ENCODE measurements at regions not wholly inside any gene's neighbourhood (a gene's known extent, or its start where the extent isn't known, plus 50 kb on each side); places are given as distances from the start of the nearest gene placed in this dataset.

GRCh38 chr5:143761663-143762062, 50.3 kb upstream of the HMHB1 start:
- DNase-seq (ENCODE audit: missing footprints) (no peak), ATAC-seq (no peak)
- intact Hi-C loops (cut with DNase I), result no loop called here

DNA sequence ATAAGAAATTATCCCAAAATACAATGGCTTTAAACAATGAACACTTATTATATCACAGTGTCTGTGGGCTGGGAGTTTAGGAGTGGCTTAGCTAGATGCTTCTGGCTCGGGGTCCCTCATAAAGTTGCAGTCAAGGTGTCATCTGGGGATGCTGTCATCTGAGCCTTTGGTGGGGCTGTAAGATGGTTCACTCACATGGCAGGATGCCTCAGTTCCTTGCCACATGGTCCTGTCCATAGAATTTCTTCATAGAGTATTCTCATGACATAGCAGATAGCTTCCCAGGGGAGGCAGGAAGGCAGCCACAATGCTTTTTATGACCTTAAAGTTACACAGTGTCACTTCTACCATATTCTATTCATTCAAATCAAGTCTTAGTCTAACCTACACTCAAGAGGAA, 51.2 kb upstream of the HMHB1 start:
- ATAC-seq, result no peak
- intact Hi-C loops (cut with DNase I), result no loop called here
- no peak for DNase-seq (ENCODE audit: missing footprints)

GRCh38 chr5:143760131-143760505, 51.8 kb upstream of the HMHB1 start:
- no peak for DNase-seq (ENCODE audit: missing footprints)
- intact Hi-C loops (cut with DNase I), result no loop called here
- no peak for ATAC-seq

- intact Hi-C loops (cut with DNase I), result no loop called here
- DNase-seq (ENCODE audit: missing footprints), result no peak
Observed at GRCh38 chr5:143759396-143760130, 52.4 kb upstream of the HMHB1 start.

GRCh38 chr5:143758750-143759149, 53.2 kb upstream of the HMHB1 start:
- ATAC-seq, result peak; percentile 77
- no peak for DNase-seq (ENCODE audit: missing footprints)
- intact Hi-C loops (cut with DNase I), result no loop called here

More at GRCh38 chr5:143759396-143760130, 52.4 kb upstream of the HMHB1 start:
- no peak for ATAC-seq

- ATAC-seq, result peak; percentile 36
- no peak for DNase-seq (ENCODE audit: missing footprints)
- intact Hi-C loops (cut with DNase I), result no loop called here
Observed at GRCh38 chr5:143758015-143758414, 53.9 kb upstream of the HMHB1 start.

GRCh38 chr5:143757116-143757515, 54.8 kb upstream of the HMHB1 start:
- no peak for DNase-seq (ENCODE audit: missing footprints)
- intact Hi-C loops (cut with DNase I), result no loop called here
- peak; percentile 35 for ATAC-seq

- intact Hi-C loops (cut with DNase I), result no loop called here
- DNase-seq (ENCODE audit: missing footprints), result no peak
- ATAC-seq, result no peak
Observed at GRCh38 chr5:143755966-143756365, 56.0 kb upstream of the HMHB1 start.

DNA sequence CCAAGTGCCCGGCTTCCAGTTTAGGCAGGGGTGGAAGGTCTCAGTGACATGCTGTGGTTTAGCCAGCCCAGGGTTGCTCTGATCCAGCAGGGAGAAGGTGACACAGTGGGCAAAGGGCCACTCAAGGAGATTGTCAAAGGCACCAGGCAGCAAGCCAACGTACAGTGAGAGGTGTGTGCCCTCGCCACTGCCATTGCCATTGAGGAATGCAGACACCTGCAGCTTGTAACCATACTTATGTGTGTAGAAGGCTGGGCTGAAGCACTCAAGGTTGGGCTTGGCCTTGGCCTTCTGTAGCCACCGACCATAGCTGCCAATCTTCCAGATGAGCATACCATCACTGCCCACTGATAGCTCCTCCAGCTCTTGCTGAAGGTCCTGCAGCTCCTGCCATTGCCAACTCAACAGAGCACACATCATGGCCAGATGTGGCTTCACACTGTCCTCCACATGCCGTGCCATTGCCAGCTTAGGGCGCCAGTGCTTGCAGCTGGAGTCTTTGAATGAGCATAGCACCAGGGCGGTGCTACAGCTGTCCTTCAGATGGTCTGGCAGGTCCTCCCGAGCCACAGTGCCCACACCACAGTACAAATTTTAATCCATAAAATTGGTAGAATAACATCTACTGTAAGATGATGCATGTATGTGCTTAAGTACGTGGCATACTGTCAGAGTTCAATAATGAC, 59.7 kb upstream of the HMHB1 start:
- intact Hi-C loops (cut with DNase I), result no loop called here
- DNase-seq (ENCODE audit: missing footprints), result no peak
- peak; percentile 28 for ATAC-seq

GRCh38 chr5:143751342-143751741, 60.6 kb upstream of the HMHB1 start:
- no peak for DNase-seq (ENCODE audit: missing footprints)
- ATAC-seq, result no peak
- intact Hi-C loops (cut with DNase I), result no loop called here

DNA sequence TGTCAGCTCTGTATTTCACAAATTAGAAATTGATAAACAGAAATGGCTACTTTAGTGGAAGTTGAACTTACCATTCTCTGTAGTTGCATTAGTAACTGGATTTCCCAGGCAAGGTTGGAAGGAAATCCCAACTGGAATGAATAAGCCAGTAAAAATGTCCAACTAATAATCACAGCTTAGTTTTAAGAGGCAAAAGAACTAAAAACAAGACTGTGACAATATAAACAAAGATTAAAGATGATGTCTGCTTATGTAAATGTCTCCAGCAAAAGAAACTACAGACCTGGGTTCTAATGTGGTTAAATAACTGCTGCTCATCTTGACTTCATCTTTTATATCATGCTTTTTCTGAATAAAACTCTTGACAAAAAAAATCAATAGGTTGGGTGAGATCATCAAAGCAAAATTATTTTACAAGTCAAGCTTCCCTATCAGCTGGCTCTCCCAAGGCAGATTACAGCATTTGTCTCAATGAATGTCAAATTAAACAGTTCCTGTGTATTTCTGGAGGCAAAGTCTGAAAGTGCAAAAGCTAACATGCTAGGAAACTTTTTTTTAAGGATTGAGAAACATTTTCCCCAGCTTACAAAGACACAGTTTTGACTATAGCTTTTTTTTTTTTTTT, 62.3 kb upstream of the HMHB1 start:
- ATAC-seq, result no peak
- DNase-seq (ENCODE audit: missing footprints), result no peak
- intact Hi-C loops (cut with DNase I), result no loop called here

DNA sequence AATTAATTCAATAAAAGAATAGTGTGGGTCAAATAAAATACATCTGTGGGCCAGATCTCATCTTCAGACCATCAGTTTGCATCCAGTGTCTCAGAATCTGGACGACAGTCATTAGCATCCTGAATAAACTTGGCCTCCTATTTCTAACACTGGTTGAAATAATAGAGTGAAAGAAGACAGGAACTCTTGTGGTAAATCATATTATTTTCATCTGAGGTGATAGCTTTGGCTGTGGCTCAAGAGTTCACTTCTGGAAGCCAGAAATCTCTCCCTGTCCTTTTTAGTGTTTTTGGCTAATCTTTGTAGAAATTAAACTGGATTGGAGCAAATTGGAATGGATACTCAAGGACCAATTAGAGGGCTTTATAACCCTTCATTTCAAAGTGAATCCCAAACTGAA, 63.4 kb upstream of the HMHB1 start:
- intact Hi-C loops (cut with DNase I), result no loop called here
- DNase-seq (ENCODE audit: missing footprints), result no peak

GRCh38 chr5:143742951-143743350, 69.0 kb upstream of the HMHB1 start:
- ATAC-seq, result no peak
- DNase-seq (ENCODE audit: missing footprints), result no peak
- intact Hi-C loops (cut with DNase I), result no loop called here

More for the DNA sequence above, 63.4 kb upstream of the HMHB1 start:
- no peak for ATAC-seq

GRCh38 chr5:143741421-143741820, 70.5 kb upstream of the HMHB1 start:
- no peak for ATAC-seq
- DNase-seq (ENCODE audit: missing footprints), result no peak
- intact Hi-C loops (cut with DNase I), result no loop called here

DNA sequence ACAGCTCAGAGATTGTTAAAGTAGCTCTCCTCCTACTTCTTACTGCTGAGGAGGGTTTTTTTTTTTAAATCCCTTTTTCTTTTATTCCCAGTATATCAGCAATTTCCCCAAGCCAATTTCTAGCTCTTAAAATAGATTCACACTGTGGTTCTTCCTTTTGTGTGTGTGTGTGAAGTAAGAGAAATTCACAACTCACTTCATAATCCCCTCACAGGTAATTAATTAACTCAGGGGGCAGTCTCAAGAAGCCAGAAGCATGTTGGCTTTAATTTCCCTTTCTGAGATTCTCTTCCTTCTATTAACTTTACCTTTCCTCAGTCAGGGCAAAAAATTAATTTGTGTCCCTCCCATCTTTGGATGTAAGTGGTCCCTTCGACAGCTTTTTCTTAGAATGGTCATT, 71.0 kb upstream of the HMHB1 start:
- DNase-seq (ENCODE audit: missing footprints) (no peak), ATAC-seq (no peak)
- intact Hi-C loops (cut with DNase I), result no loop called here

GRCh38 chr5:143739746-143740145, 72.2 kb upstream of the HMHB1 start:
- intact Hi-C loops (cut with DNase I), result no loop called here
- ATAC-seq, result no peak
- DNase-seq (ENCODE audit: missing footprints), result no peak

- no peak for DNase-seq (ENCODE audit: missing footprints)
- intact Hi-C loops (cut with DNase I), result no loop called here
- ATAC-seq, result no peak
Observed at GRCh38 chr5:143738417-143739401, 73.3 kb upstream of the HMHB1 start.

- DNase-seq (ENCODE audit: missing footprints), result no peak
- ATAC-seq, result no peak
Observed at GRCh38 chr5:143737062-143737461, 74.9 kb upstream of the HMHB1 start.

DNA sequence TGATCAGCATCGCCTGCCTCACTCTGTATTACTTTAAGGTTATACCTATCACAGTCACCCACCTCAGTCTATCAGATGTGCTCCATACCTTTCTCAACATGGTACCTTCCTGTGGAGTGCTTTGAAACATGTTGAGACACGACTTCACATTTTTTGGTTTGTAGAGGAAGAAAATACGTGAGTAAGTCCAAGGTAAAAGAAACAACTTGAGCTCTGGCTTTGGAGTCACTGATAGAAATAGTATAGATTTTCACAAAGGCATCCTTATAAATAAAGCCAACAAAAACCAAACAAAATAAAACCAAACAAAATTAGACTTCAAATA, 77.5 kb upstream of the HMHB1 start:
- no peak for DNase-seq (ENCODE audit: missing footprints)
- ATAC-seq, result no peak
- intact Hi-C loops (cut with DNase I), result no loop called here

More at GRCh38 chr5:143737062-143737461, 74.9 kb upstream of the HMHB1 start:
- intact Hi-C loops (cut with DNase I), result no loop called here
